IMR-90 (cell line): ENCODE measurements at regions not wholly inside any gene's neighbourhood (a gene's known extent, or its start where the extent isn't known, plus 50 kb on each side); places are given as distances from the start of the nearest gene placed in this dataset.

Source experiments
- ATAC-seq: fragments of 200-7000 bp; cut with Tn5 transposase; 2 replicates; pipeline ENCODE4 v1.9.1; 2020; ENCODE audit warnings: low read depth, mild to moderate bottlenecking, moderate library complexity
- BruUV-seq: library from RNA; stranded (reverse); fragments of 400-500 nt; replicated peaks from 2 replicates; lab custom pipeline; 2021; lab: Mats Ljungman, UMichigan
- CTCF ChIA-PET: fragments of 300-600 bp; formaldehyde crosslinking; extraction: SDS; loops from one replicate; lab custom pipeline; 2021; ENCODE audit warnings: antibody characterized with exemption; lab: Yijun Ruan, JAX
- POLR2A ChIA-PET: fragments of 300-600 bp; sonication (Branson Sonifier 250); formaldehyde crosslinking; loops from one replicate; lab custom pipeline; 2022; ENCODE audit warnings: antibody characterized with exemption; ENCODE audit not compliant: unreplicated experiment; lab: Charles Lee
- DNase-seq: peaks from one replicate; pipeline ENCODE4 v3.0.0; 2013
- H2AFZ ChIP-seq: replicated peaks from 2 replicates; pipeline ENCODE3; 2013; ENCODE audit warnings: low read length, mild to moderate bottlenecking; ENCODE audit not compliant: poor library complexity
- H2AK5ac ChIP-seq: 2 replicates; pipeline ENCODE4 v1.6.1; 2013; ENCODE audit warnings: low read depth, low read length, inconsistent platforms
- H2AK9ac ChIP-seq: replicated peaks from 2 replicates; pipeline ENCODE3; 2013; ENCODE audit warnings: mild to moderate bottlenecking, low read depth, low read length, moderate library complexity; ENCODE audit not compliant: poor library complexity
- H2BK120ac ChIP-seq: 2 replicates; pipeline ENCODE4 v1.6.1; 2013; ENCODE audit warnings: low read depth, low read length, inconsistent platforms
- H2BK15ac ChIP-seq: 3 replicates; pipeline ENCODE4 v1.6.1; 2013; ENCODE audit warnings: low read depth, low read length, inconsistent platforms
- H2BK20ac ChIP-seq: 2 replicates; pipeline ENCODE4 v1.6.1; 2013; ENCODE audit warnings: low read depth, mild to moderate bottlenecking, inconsistent platforms, low read length, moderate library complexity
- H2BK5ac ChIP-seq: 2 replicates; pipeline ENCODE4 v1.6.1; 2013; ENCODE audit warnings: mild to moderate bottlenecking, low read depth, low read length, inconsistent platforms; ENCODE audit not compliant: poor library complexity, severe bottlenecking
- H3K14ac ChIP-seq: replicated peaks from 2 replicates; pipeline ENCODE4 v1.6.1; 2013; ENCODE audit warnings: low read depth, low read length, inconsistent platforms
- H3K18ac ChIP-seq: 2 replicates; pipeline ENCODE4 v1.6.1; 2013; ENCODE audit warnings: low read depth, low read length, control low read depth
- H3K23ac ChIP-seq: 2 replicates; pipeline ENCODE4 v1.6.1; 2013; ENCODE audit warnings: low read depth, low read length, inconsistent platforms
- H3K27ac ChIP-seq: 2 replicates; pipeline ENCODE4 v1.5.1; 2013; ENCODE audit warnings: mild to moderate bottlenecking, control low read depth, low read length; ENCODE audit not compliant: insufficient read depth
- H3K27me3 ChIP-seq: 2 replicates; pipeline ENCODE4 v1.6.1; 2013; ENCODE audit warnings: low read length; ENCODE audit not compliant: control insufficient read depth, insufficient read depth
- H3K36me3 ChIP-seq: 2 replicates; pipeline ENCODE4 v1.6.1; 2013; ENCODE audit warnings: low read length, mixed read lengths; ENCODE audit not compliant: control insufficient read depth, insufficient read depth
- H3K4ac ChIP-seq: 2 replicates; pipeline ENCODE4 v1.6.1; 2013; ENCODE audit warnings: low read depth, low read length, inconsistent platforms
- H3K4me1 ChIP-seq: 2 replicates; pipeline ENCODE4 v1.6.1; 2013; ENCODE audit warnings: low read length, mixed read lengths; ENCODE audit not compliant: control insufficient read depth, insufficient read depth
- H3K4me2 ChIP-seq: 2 replicates; pipeline ENCODE4 v1.6.1; 2013; ENCODE audit warnings: low read depth, mild to moderate bottlenecking, control low read depth, low read length, moderate library complexity
- H3K4me3 ChIP-seq: 2 replicates; pipeline ENCODE4 v1.5.1; 2013; ENCODE audit warnings: low read depth, mild to moderate bottlenecking, control low read depth, low read length, moderate library complexity; ENCODE audit not compliant: insufficient read depth
- H3K56ac ChIP-seq: 2 replicates; pipeline ENCODE4 v1.6.1; 2013; ENCODE audit warnings: low read length, inconsistent platforms; ENCODE audit not compliant: insufficient read depth; ENCODE audit errors: extremely low read depth
- H3K79me1 ChIP-seq, 2 experiments: 2 replicates each; pipeline ENCODE4 v1.6.1; 2013; ENCODE audit warnings: low read length in 2 of 2, inconsistent platforms in 1 of 2, low read depth in 1 of 2
- H3K9ac ChIP-seq: 2 replicates; pipeline ENCODE4 v1.6.1; 2013; ENCODE audit warnings: low read depth, low read length, control low read depth
- H3K9me1 ChIP-seq: 2 replicates; pipeline ENCODE4 v1.6.1; 2013; ENCODE audit warnings: low read length, inconsistent platforms; ENCODE audit not compliant: insufficient read depth
- H3K9me3 ChIP-seq: 2 replicates; pipeline ENCODE4 v1.6.1; 2013; ENCODE audit warnings: low read length; ENCODE audit not compliant: control insufficient read depth, insufficient read depth
- H4K20me1 ChIP-seq: 2 replicates; pipeline ENCODE4 v1.6.1; 2013; ENCODE audit warnings: low read length, inconsistent platforms; ENCODE audit not compliant: insufficient read depth
- H4K5ac ChIP-seq: 2 replicates; pipeline ENCODE4 v1.6.1; 2013; ENCODE audit warnings: mild to moderate bottlenecking, low read depth, low read length, control low read depth
- H4K8ac ChIP-seq, 2 experiments: 2 replicates each; pipeline ENCODE4 v1.6.1; 2013; ENCODE audit warnings: low read depth in 2 of 2, low read length in 2 of 2, control low read depth in 1 of 2, inconsistent platforms in 1 of 2
- H4K91ac ChIP-seq: 2 replicates; pipeline ENCODE4 v1.6.1; 2013; ENCODE audit warnings: low read depth, low read length, inconsistent platforms; ENCODE audit not compliant: insufficient read depth
- BHLHE40 ChIP-seq: fragments of 150-350 bp; IDR thresholded peaks from 2 replicates; pipeline ENCODE4 v1.6.1; 2016; ENCODE audit warnings: mild to moderate bottlenecking, low read depth, low read length
- CEBPB ChIP-seq: IDR thresholded peaks from 2 replicates; pipeline ENCODE4 v1.6.1; 2012; ENCODE audit warnings: low read depth, low read length, improper control_type of control experiment
- CHD1 ChIP-seq: IDR thresholded peaks from 2 replicates; pipeline ENCODE4 v1.6.1; 2012; ENCODE audit warnings: low read depth, low read length, improper control_type of control experiment
- CTCF ChIP-seq: conservative IDR thresholded peaks from 2 replicates; pipeline ENCODE4 v1.5.1; 2012; ENCODE audit warnings: mild to moderate bottlenecking, low read depth, low read length, improper control_type of control experiment
- ELK1 ChIP-seq: fragments of 150-350 bp; IDR thresholded peaks from 2 replicates; pipeline ENCODE4 v1.6.1; 2016; ENCODE audit warnings: low read depth, mild to moderate bottlenecking, low read length, moderate library complexity, borderline replicate concordance
- FOS ChIP-seq: fragments of 150-350 bp; IDR thresholded peaks from 2 replicates; pipeline ENCODE4 v1.6.1; 2016; ENCODE audit warnings: low read depth, low read length
- MAFK ChIP-seq: IDR thresholded peaks from 2 replicates; pipeline ENCODE4 v1.6.1; 2012; ENCODE audit warnings: low read depth, low read length, improper control_type of control experiment
- MAZ ChIP-seq: IDR thresholded peaks from 2 replicates; pipeline ENCODE4 v1.6.1; 2012; ENCODE audit warnings: low read depth, mild to moderate bottlenecking, low read length, improper control_type of control experiment, moderate library complexity, borderline replicate concordance
- MXI1 ChIP-seq: IDR thresholded peaks from 2 replicates; pipeline ENCODE4 v1.6.1; 2012; ENCODE audit warnings: low read depth, mild to moderate bottlenecking, low read length, moderate library complexity, borderline replicate concordance
- NFE2L2 ChIP-seq: fragments of 150-350 bp; IDR thresholded peaks from 2 replicates; pipeline ENCODE4 v1.6.1; 2016; ENCODE audit warnings: low read depth, mild to moderate bottlenecking, low read length
- POLR2A ChIP-seq: IDR thresholded peaks from 2 replicates; pipeline ENCODE4 v1.6.1; 2012; ENCODE audit warnings: mild to moderate bottlenecking, low read depth, low read length
- RAD21 ChIP-seq: IDR thresholded peaks from 2 replicates; pipeline ENCODE4 v1.6.1; 2012; ENCODE audit warnings: low read length, improper control_type of control experiment
- RCOR1 ChIP-seq: IDR thresholded peaks from 2 replicates; pipeline ENCODE4 v1.6.1; 2012; ENCODE audit warnings: mild to moderate bottlenecking, low read length, improper control_type of control experiment; ENCODE audit not compliant: insufficient replicate concordance
- RFX5 ChIP-seq: IDR thresholded peaks from 2 replicates; pipeline ENCODE4 v1.8.0; 2012; ENCODE audit warnings: low read depth, mild to moderate bottlenecking, low read length, moderate library complexity
- SMC3 ChIP-seq: fragments of 150-350 bp; IDR thresholded peaks from 2 replicates; pipeline ENCODE4 v1.6.1; 2016; ENCODE audit warnings: low read depth, mild to moderate bottlenecking, antibody characterized with exemption, low read length, moderate library complexity
- USF2 ChIP-seq: fragments of 150-350 bp; IDR thresholded peaks from 2 replicates; pipeline ENCODE4 v1.6.1; 2017; ENCODE audit warnings: mild to moderate bottlenecking, antibody characterized with exemption, low read length, low read depth
- WGBS, 2 experiments: methylation state at CpG; one replicate each; pipeline versions ENCODE4 v1.1.5 to v1.1.7; 2013; ENCODE audit warnings: missing lambda C conversion rate in 2 of 2; ENCODE audit not compliant: insufficient read length in 1 of 2; ENCODE audit errors: extremely low coverage in 2 of 2; 5-methylcytosine and 5-hydroxymethylcytosine counted together
- dilution Hi-C: fragments of 300-500 bp; cut with HindIII; formaldehyde crosslinking; loops from one replicate; pipeline ENCODE4 v1.14.3; 2018; ENCODE audit warnings: low sequenced_read_pairs; ENCODE audit not compliant: unreplicated experiment
- in situ Hi-C: fragments of 300-500 bp; cut with MboI; formaldehyde crosslinking; loops from 3 replicates; pipeline ENCODE4 v1.14.3; 2019; ENCODE audit warnings: low sequenced_read_pairs, inconsistent platforms, mixed read lengths
- intact Hi-C: fragments of 100-400 bp; cut with micrococcal nuclease; formaldehyde crosslinking; loops from 2 replicates; pipeline ENCODE4 v1.10.0; 2022

GRCh38 chr5:143678148-143678905 is 133.6 kb upstream of the HMHB1 start:
- H3K9ac ChIP-seq: no peak overlapping the region
- H3K56ac ChIP-seq: no peak overlapping the region
- ATAC-seq (no peak), DNase-seq (no peak)
- H3K36me3 ChIP-seq: no peaks in the 10 kb centered on the region
- H2BK15ac ChIP-seq: no peak overlapping the region
- H2AFZ ChIP-seq: no peak overlapping the region
- no peak for TF ChIP-seq RCOR1
- TF ChIP-seq FOS: no peak
- TF ChIP-seq MAZ: no peak
- no peak for TF ChIP-seq MXI1
- TF ChIP-seq CTCF: no peak
- no peak for TF ChIP-seq RFX5
- TF ChIP-seq SMC3: no peak
- no peak for TF ChIP-seq CHD1
- TF ChIP-seq USF2: no peak
- no peak for TF ChIP-seq ELK1
- TF ChIP-seq MAFK: no peak
- no peak for TF ChIP-seq POLR2A
- no peak for TF ChIP-seq BHLHE40
- TF ChIP-seq NFE2L2: no peak
- no peak for TF ChIP-seq RAD21
- TF ChIP-seq CEBPB: no peak
- H2BK20ac ChIP-seq: no peak overlapping the region
- no peaks in the 10 kb centered on the region for H3K9me3 ChIP-seq
- no peak overlapping the region for H3K23ac ChIP-seq
- H4K91ac ChIP-seq: no peak overlapping the region
- H4K5ac ChIP-seq: no peak overlapping the region
- no CpG with 5 or more reads among the region's 1 CpG for WGBS, 2 experiments
- H4K8ac ChIP-seq: no peak overlapping the region
- H3K14ac ChIP-seq: no peak overlapping the region
- H3K27me3 ChIP-seq: no peaks in the 10 kb centered on the region
- no peaks in the 10 kb centered on the region for H3K79me1 ChIP-seq
- no peaks in the 10 kb centered on the region for H4K20me1 ChIP-seq
- no peak overlapping the region for H3K18ac ChIP-seq
- no peak overlapping the region for H3K4me2 ChIP-seq
- CTCF ChIA-PET: no interaction called here
- H2BK5ac ChIP-seq: no peak overlapping the region
- no TSS peak for BruUV-seq
- POLR2A ChIA-PET: no interaction called here
- no peak overlapping the region for H2AK5ac ChIP-seq
- H3K27ac ChIP-seq: no peak overlapping the region
- H3K4me3 ChIP-seq: no peak overlapping the region
- in situ Hi-C loops: no loop called here
- dilution Hi-C loops: no loop called here
- no peak overlapping the region for H2AK9ac ChIP-seq
- no peak overlapping the region for H2BK120ac ChIP-seq
- H3K4me1 ChIP-seq: peaks cover 8% of the 10 kb centered on the region
- H3K4ac ChIP-seq: no peak overlapping the region
- no peaks in the 10 kb centered on the region; the same call in 1 of the 2 replicates for H3K9me1 ChIP-seq
- intact Hi-C loops: no loop called here
